ENCODE measurements at regions not wholly inside any gene's neighbourhood (a gene's known extent, or its start where the extent isn't known, plus 50 kb on each side); places are given as distances from the start of the nearest gene placed in this dataset.

DNA sequence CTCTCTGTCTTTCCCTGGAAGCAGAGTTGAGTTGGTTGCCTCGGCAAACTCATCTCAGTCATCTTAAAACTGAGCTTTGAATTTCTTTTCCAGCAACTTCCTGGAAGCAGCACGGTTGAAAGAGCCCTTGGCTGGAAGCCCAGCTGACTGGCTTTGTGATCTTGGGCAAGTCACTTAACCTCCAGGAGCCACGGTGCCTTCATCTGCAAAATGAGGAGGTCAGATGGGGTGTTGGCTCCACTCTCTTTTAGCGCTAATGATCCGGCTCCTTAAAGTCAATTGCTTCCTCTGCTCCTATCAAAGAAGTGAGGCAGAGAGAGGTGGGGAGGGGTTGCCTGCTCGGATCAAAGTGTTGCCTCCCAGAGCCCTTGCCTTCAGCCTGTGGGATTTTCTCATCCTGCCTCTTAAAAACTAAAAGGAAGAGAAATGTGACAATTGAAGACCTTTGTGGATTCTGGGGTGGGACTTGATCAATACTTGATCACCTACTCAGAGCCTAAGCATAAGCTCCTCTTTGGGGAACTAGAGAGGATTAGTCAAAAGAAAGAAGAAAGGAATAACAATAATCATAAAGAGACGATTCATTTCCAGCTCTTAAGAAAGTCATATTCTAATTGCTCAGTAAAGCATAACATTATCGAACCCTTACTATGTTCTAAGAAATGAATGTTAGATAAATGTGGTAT lies 86.6 kb downstream of the MYCN start:
- TF ChIP-seq, protein P1, sequence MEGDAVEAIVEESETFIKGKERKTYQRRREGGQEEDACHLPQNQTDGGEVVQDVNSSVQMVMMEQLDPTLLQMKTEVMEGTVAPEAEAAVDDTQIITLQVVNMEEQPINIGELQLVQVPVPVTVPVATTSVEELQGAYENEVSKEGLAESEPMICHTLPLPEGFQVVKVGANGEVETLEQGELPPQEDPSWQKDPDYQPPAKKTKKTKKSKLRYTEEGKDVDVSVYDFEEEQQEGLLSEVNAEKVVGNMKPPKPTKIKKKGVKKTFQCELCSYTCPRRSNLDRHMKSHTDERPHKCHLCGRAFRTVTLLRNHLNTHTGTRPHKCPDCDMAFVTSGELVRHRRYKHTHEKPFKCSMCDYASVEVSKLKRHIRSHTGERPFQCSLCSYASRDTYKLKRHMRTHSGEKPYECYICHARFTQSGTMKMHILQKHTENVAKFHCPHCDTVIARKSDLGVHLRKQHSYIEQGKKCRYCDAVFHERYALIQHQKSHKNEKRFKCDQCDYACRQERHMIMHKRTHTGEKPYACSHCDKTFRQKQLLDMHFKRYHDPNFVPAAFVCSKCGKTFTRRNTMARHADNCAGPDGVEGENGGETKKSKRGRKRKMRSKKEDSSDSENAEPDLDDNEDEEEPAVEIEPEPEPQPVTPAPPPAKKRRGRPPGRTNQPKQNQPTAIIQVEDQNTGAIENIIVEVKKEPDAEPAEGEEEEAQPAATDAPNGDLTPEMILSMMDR (conservative IDR thresholded peaks at IDR 0.05 in 1 of 2, IDR thresholded peaks at IDR 0.05 in 1 of 2; ENCODE audit: extremely low read depth in 1 of 2, insufficient read depth in 1 of 2, low read depth in 1 of 2, low read length in 2 of 2), result no peak
- no peak for TF ChIP-seq EZH2 (IDR thresholded peaks at IDR 0.05; ENCODE audit: borderline replicate concordance, low read length)
